ENCODE measurements at regions not wholly inside any gene's neighbourhood (a gene's known extent, or its start where the extent isn't known, plus 50 kb on each side); places are given as distances from the start of the nearest gene placed in this dataset.

DNA sequence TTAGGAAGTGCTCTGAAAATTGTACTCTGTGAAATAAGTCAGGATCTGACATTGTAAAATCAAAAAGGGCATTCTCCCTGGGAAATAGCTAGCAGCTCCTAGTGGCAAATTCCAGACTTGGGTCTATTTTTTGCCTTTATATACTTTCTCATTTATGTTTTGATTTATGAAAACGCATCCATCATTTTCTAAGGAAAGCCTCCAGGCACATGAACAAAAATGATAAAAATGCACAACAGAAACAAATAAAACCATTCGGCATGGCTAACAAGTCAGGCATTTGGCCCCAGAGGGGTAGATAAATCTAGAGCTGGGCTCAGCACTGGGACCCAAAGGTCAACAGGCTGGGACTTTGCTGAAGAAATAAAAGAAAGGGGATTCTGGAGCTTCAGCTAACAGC lies 167.0 kb downstream of the BCL11A start:
- TF ChIP-seq EZH2 (IDR thresholded peaks at IDR 0.05; ENCODE audit: borderline replicate concordance, insufficient read depth, low read depth, low read length, poor library complexity, severe bottlenecking): no peak
- TF ChIP-seq, protein P1, sequence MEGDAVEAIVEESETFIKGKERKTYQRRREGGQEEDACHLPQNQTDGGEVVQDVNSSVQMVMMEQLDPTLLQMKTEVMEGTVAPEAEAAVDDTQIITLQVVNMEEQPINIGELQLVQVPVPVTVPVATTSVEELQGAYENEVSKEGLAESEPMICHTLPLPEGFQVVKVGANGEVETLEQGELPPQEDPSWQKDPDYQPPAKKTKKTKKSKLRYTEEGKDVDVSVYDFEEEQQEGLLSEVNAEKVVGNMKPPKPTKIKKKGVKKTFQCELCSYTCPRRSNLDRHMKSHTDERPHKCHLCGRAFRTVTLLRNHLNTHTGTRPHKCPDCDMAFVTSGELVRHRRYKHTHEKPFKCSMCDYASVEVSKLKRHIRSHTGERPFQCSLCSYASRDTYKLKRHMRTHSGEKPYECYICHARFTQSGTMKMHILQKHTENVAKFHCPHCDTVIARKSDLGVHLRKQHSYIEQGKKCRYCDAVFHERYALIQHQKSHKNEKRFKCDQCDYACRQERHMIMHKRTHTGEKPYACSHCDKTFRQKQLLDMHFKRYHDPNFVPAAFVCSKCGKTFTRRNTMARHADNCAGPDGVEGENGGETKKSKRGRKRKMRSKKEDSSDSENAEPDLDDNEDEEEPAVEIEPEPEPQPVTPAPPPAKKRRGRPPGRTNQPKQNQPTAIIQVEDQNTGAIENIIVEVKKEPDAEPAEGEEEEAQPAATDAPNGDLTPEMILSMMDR (IDR thresholded peaks at IDR 0.05): no peak
